Endothelial cell of umbilical vein (primary cell): ENCODE measurements at regions not wholly inside any gene's neighbourhood (a gene's known extent, or its start where the extent isn't known, plus 50 kb on each side); places are given as distances from the start of the nearest gene placed in this dataset.

Source experiments
- BruUV-seq: library from RNA; stranded (reverse); fragments of 400-500 nt; replicated peaks from 2 replicates; lab custom pipeline; 2021; lab: Mats Ljungman, UMichigan
- CTCF ChIA-PET: fragments of 300-600, 350-600 bp; sonication (Branson Sonifier 250); formaldehyde crosslinking; loops from one replicate; lab custom pipeline; 2021; ENCODE audit warnings: antibody characterized with exemption, inconsistent platforms; lab: Charles Lee
- POLR2A ChIA-PET: fragments of 300-600, 350-600 bp; sonication (Branson Sonifier 250); formaldehyde crosslinking; loops from one replicate; lab custom pipeline; 2021; ENCODE audit warnings: antibody characterized with exemption, inconsistent platforms; lab: Charles Lee
- DNase-seq: peaks from one replicate; pipeline ENCODE4 v3.0.0-alpha.2; 2011; ENCODE audit warnings: low read depth, low spot score
- FAIRE-seq: peaks from 2 replicates; lab custom pipeline; 2011; peaks lifted over from hg19 to GRCh38; lab: Jason Lieb, UNC
- H2AFZ ChIP-seq: 2 replicates; pipeline ENCODE4 v1.6.0; 2012; ENCODE audit warnings: low read depth, low read length, control low read depth, inconsistent platforms
- H3K27ac ChIP-seq: 2 replicates; pipeline ENCODE4 v1.5.1; 2011; ENCODE audit warnings: low read depth, mild to moderate bottlenecking, control low read depth, low read length, moderate library complexity; ENCODE audit not compliant: insufficient read depth
- H3K27me3 ChIP-seq, 2 experiments: 2 replicates each; pipeline versions ENCODE4 v1.6.0 to v1.6.1; 2011; ENCODE audit warnings: low read length in 2 of 2, mixed read lengths in 1 of 2; ENCODE audit not compliant: control insufficient read depth in 2 of 2, insufficient read depth in 2 of 2
- H3K36me3 ChIP-seq, 2 experiments: 2 replicates in 1 of 2; 3 replicates in 1 of 2; pipeline ENCODE4 v1.5.1; 2011; ENCODE audit warnings: low read length in 2 of 2, mild to moderate bottlenecking in 1 of 2, moderate library complexity in 1 of 2; ENCODE audit not compliant: control insufficient read depth in 2 of 2, insufficient read depth in 2 of 2; ENCODE audit errors: extremely low read depth in 1 of 2
- H3K4me1 ChIP-seq: 3 replicates; pipeline ENCODE4 v1.5.1; 2011; ENCODE audit warnings: mild to moderate bottlenecking, low read length; ENCODE audit not compliant: control insufficient read depth, insufficient read depth; ENCODE audit errors: extremely low read depth
- H3K4me2 ChIP-seq: 2 replicates; pipeline ENCODE4 v1.6.1; 2011; ENCODE audit warnings: low read length, control low read depth, mixed read lengths; ENCODE audit not compliant: insufficient read depth
- H3K4me3 ChIP-seq, 3 experiments: fragments of 200-600 bp in 1 of 3; sonication (generic), shearing (Covaris generic) in 1 of 3; replicated peaks in 1 of 3; 2 replicates each; pipeline ENCODE4 v1.5.1; 2011 to 2016; ENCODE audit warnings: control low read depth in 3 of 3, low read length in 3 of 3, mild to moderate bottlenecking in 2 of 3, inconsistent platforms in 1 of 3, low read depth in 1 of 3, moderate library complexity in 1 of 3; ENCODE audit not compliant: insufficient read depth in 1 of 3
- H3K79me2 ChIP-seq: 2 replicates; pipeline ENCODE4 v1.6.0; 2012; ENCODE audit warnings: low read length, inconsistent platforms; ENCODE audit not compliant: control insufficient read depth, insufficient read depth
- H3K9ac ChIP-seq: replicated peaks from 2 replicates; pipeline ENCODE3; 2011; ENCODE audit warnings: low read length, control low read depth; ENCODE audit not compliant: insufficient read depth; ENCODE audit errors: extremely low read depth
- H3K9me1 ChIP-seq: replicated peaks from 3 replicates; pipeline ENCODE4 v1.6.0; 2011; ENCODE audit warnings: mild to moderate bottlenecking, low read length; ENCODE audit not compliant: control insufficient read depth, insufficient read depth; ENCODE audit errors: extremely low read depth
- H3K9me3 ChIP-seq: replicated peaks from 2 replicates; pipeline ENCODE4 v1.5.1; 2012; ENCODE audit warnings: low read length, inconsistent platforms; ENCODE audit not compliant: control insufficient read depth, insufficient read depth
- H4K20me1 ChIP-seq: replicated peaks from 2 replicates; pipeline ENCODE3; 2011; ENCODE audit warnings: mild to moderate bottlenecking, low read length; ENCODE audit not compliant: control insufficient read depth, insufficient read depth; ENCODE audit errors: extremely low read depth
- CTCF ChIP-seq, 2 donors: IDR thresholded peaks; 1 replicate in 1 of 2; 2 replicates in 1 of 2; pipeline ENCODE4 v1.5.1; 2011; ENCODE audit warnings: low read length in 2 of 2, mild to moderate bottlenecking in 2 of 2, moderate library complexity in 2 of 2, control low read depth in 1 of 2, inconsistent platforms in 1 of 2, low read depth in 1 of 2; ENCODE audit not compliant: insufficient read depth in 1 of 2; ENCODE audit errors: extremely low read depth in 1 of 2
- EZH2 ChIP-seq: IDR thresholded peaks from 2 replicates; pipeline ENCODE4 v1.6.1; 2012; ENCODE audit warnings: borderline replicate concordance, low read depth, mild to moderate bottlenecking, moderate library complexity, low read length, inconsistent platforms; ENCODE audit not compliant: severe bottlenecking
- FOS ChIP-seq: IDR thresholded peaks from 2 replicates; pipeline ENCODE4 v1.6.1; 2011; ENCODE audit warnings: mild to moderate bottlenecking, low read length, moderate library complexity, borderline replicate concordance; ENCODE audit not compliant: insufficient read depth
- GATA2 ChIP-seq: IDR thresholded peaks from 2 replicates; pipeline ENCODE4 v1.7.0; 2011; ENCODE audit warnings: low read depth, mild to moderate bottlenecking, moderate library complexity, mixed read lengths, low read length; ENCODE audit not compliant: insufficient read length, insufficient read depth
- JUN ChIP-seq: IDR thresholded peaks from 2 replicates; pipeline ENCODE4 v1.6.1; 2011; ENCODE audit warnings: borderline replicate concordance, low read depth; ENCODE audit not compliant: insufficient read length, insufficient read depth
- MAX ChIP-seq: IDR thresholded peaks from 2 replicates; pipeline ENCODE4 v1.6.1; 2011; ENCODE audit not compliant: insufficient read depth, insufficient read length
- MYC ChIP-seq: IDR thresholded peaks from one replicate; pipeline ENCODE4 v1.6.1; 2011; ENCODE audit warnings: mild to moderate bottlenecking, low read depth, low read length
- POLR2A ChIP-seq: IDR thresholded peaks from 2 replicates; pipeline ENCODE4 v1.6.1; 2012; ENCODE audit warnings: low read depth, mild to moderate bottlenecking, control low read depth, low read length
- POLR2AphosphoS5 ChIP-seq: IDR thresholded peaks from 2 replicates; pipeline ENCODE4 v1.6.1; 2012; ENCODE audit warnings: low read depth, mild to moderate bottlenecking, control low read depth, low read length, moderate library complexity; ENCODE audit not compliant: insufficient read depth
- dilution Hi-C: fragments of 300-500 bp; cut with MboI; formaldehyde crosslinking; loops from one replicate; pipeline ENCODE4 v1.15.0; 2019; ENCODE audit warnings: low sequenced_read_pairs; ENCODE audit not compliant: extremely low pct_ligation_motif_present
- intact Hi-C: fragments of 100-400 bp; cut with micrococcal nuclease; formaldehyde crosslinking; loops from one replicate; pipeline ENCODE4 v1.10.0; 2022

- POLR2A ChIA-PET = no interaction called here
- Histone ChIP-seq H3K9me3 (no peaks in the 10 kb centered on the region), H3K9ac (no peak overlapping the region), H2AFZ (no peak overlapping the region), H3K9me1 (no peaks in the 10 kb centered on the region), H3K79me2 (no peaks in the 10 kb centered on the region), H3K27ac (no peak overlapping the region), H3K4me1 (no peaks in the 10 kb centered on the region), H3K4me2 (no peak overlapping the region), H3K36me3 (no peaks in the 10 kb centered on the region), H3K4me3 (no peak overlapping the region), H3K27me3 (no peaks in the 10 kb centered on the region), H4K20me1 (no peaks in the 10 kb centered on the region)
- FAIRE-seq (no peak), DNase-seq (no peak)
- CTCF ChIA-PET = no interaction called here
- TF ChIP-seq CTCF (IDR thresholded peaks at IDR 0.05; ENCODE audit: extremely low read depth in 1 of 2, insufficient read depth in 1 of 2, low read depth in 1 of 2, low read length in 2 of 2) (no peak), FOS (no peak), MAX (no peak), EZH2 (no peak), JUN (no peak)
- intact Hi-C loops (no loop called here), dilution Hi-C loops (no loop called here)
- BruUV-seq = no TSS peak
Observed at GRCh38 chrY:16075701-16076100, 1551.4 kb downstream of the NLGN4Y start.

- H3K36me3 ChIP-seq = no peaks in the 10 kb centered on the region
- no TSS peak for BruUV-seq
- dilution Hi-C loops (no loop called here), intact Hi-C loops (no loop called here)
- TF ChIP-seq MYC (no peak), POLR2A (no peak), GATA2 (no peak), EZH2 (no peak), CTCF (IDR thresholded peaks at IDR 0.05; ENCODE audit: extremely low read depth in 1 of 2, insufficient read depth in 1 of 2, low read depth in 1 of 2, low read length in 2 of 2) (no peak), POLR2AphosphoS5 (no peak), JUN (no peak), FOS (no peak), MAX (no peak)
- no peaks in the 10 kb centered on the region for H4K20me1 ChIP-seq
- H3K4me2 ChIP-seq = no peak overlapping the region
- H3K27me3 ChIP-seq = no peaks in the 10 kb centered on the region
- FAIRE-seq (no peak), DNase-seq (no peak)
- ChIA-PET POLR2A (no interaction called here), CTCF (no interaction called here)
- no peaks in the 10 kb centered on the region for H3K9me1 ChIP-seq
- H3K9ac ChIP-seq = no peak overlapping the region
- H3K79me2 ChIP-seq = no peaks in the 10 kb centered on the region
- no peaks in the 10 kb centered on the region for H3K4me1 ChIP-seq
- H3K9me3 ChIP-seq = no peaks in the 10 kb centered on the region
- H3K27ac ChIP-seq = no peak overlapping the region
- H3K4me3 ChIP-seq = no peak overlapping the region
- H2AFZ ChIP-seq = no peak overlapping the region
Observed at GRCh38 chrY:16097325-16097724, 1573.0 kb downstream of the NLGN4Y start.
